ENCODE measurements at regions not wholly inside any gene's neighbourhood (a gene's known extent, or its start where the extent isn't known, plus 50 kb on each side); places are given as distances from the start of the nearest gene placed in this dataset.
"Not testable (repeated sequence)": the region's sequence is repeated elsewhere in the genome, so short reads cannot be mapped to it uniquely, and the experiment has no call there.

GRCh38 chr4:108415389-108415788, 205.0 kb upstream of the RPL34 start:
- H3K9me3 ChIP-seq: no peaks in the 10 kb centered on the region
- H3K27me3 ChIP-seq: no peaks in the 10 kb centered on the region
- TF ChIP-seq POLR2AphosphoS5 (IDR thresholded peaks at IDR 0.05) (no peak), POLR2A (IDR thresholded peaks at IDR 0.05) (no peak), EP300 (IDR thresholded peaks at IDR 0.05) (no peak)
- TF ChIP-seq, protein P1, sequence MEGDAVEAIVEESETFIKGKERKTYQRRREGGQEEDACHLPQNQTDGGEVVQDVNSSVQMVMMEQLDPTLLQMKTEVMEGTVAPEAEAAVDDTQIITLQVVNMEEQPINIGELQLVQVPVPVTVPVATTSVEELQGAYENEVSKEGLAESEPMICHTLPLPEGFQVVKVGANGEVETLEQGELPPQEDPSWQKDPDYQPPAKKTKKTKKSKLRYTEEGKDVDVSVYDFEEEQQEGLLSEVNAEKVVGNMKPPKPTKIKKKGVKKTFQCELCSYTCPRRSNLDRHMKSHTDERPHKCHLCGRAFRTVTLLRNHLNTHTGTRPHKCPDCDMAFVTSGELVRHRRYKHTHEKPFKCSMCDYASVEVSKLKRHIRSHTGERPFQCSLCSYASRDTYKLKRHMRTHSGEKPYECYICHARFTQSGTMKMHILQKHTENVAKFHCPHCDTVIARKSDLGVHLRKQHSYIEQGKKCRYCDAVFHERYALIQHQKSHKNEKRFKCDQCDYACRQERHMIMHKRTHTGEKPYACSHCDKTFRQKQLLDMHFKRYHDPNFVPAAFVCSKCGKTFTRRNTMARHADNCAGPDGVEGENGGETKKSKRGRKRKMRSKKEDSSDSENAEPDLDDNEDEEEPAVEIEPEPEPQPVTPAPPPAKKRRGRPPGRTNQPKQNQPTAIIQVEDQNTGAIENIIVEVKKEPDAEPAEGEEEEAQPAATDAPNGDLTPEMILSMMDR (IDR thresholded peaks at IDR 0.05): no peak
- 95 to 97% methylated on average over 7 of the region's 7 CpGs for WGBS, 2 donors
- no peaks in the 10 kb centered on the region for H3K4me1 ChIP-seq
- no peak overlapping the region for H3K27ac ChIP-seq
- DNase-seq (no peak), ATAC-seq (ENCODE audit: low FRiP score in 2 of 2) (peak in 1 of 2 donors; percentile 12)
- no peaks in the 10 kb centered on the region for H3K36me3 ChIP-seq
- no peak overlapping the region for H3K4me3 ChIP-seq

- WGBS, 2 donors: 60 to 84% methylated on average over 1 to 2 of the region's 2 CpGs
- Histone ChIP-seq H3K4me1 (no peaks in the 10 kb centered on the region), H3K36me3 (no peaks in the 10 kb centered on the region), H3K9me3 (no peaks in the 10 kb centered on the region), H3K4me3 (no peak overlapping the region), H3K27me3 (no peaks in the 10 kb centered on the region), H3K27ac (no peak overlapping the region)
- DNase-seq: no peak
- ATAC-seq (ENCODE audit: low FRiP score in 2 of 2): no peak
- no peak for TF ChIP-seq POLR2AphosphoS5 (IDR thresholded peaks at IDR 0.05)
- no peak for TF ChIP-seq POLR2A (IDR thresholded peaks at IDR 0.05)
- TF ChIP-seq EP300 (IDR thresholded peaks at IDR 0.05): no peak
- TF ChIP-seq, protein P1 (IDR thresholded peaks at IDR 0.05): no peak
These were observed 208.5 kb upstream of the RPL34 start for GRCh38 chr4:108411836-108412235.

- not testable (repeated sequence) for H3K9me3 ChIP-seq; H3K36me3 ChIP-seq; H3K4me3 ChIP-seq; H3K4me1 ChIP-seq; H3K27me3 ChIP-seq; H3K27ac ChIP-seq; DNase-seq; ATAC-seq (ENCODE audit: low FRiP score in 2 of 2)
- no CpG with 5 or more reads among the region's 36 CpGs for WGBS, 2 donors
These were observed 210.7 kb upstream of the RPL34 start for GRCh38 chr4:108409691-108410090.

- no peaks in the 10 kb centered on the region for H3K27me3 ChIP-seq
- no peaks in the 10 kb centered on the region for H3K4me1 ChIP-seq
- no peak overlapping the region for H3K4me3 ChIP-seq
- ATAC-seq (ENCODE audit: low FRiP score in 2 of 2) (no peak), DNase-seq (no peak)
- WGBS, 2 donors: 88 to 100% methylated on average over 2 of the region's 2 CpGs
- H3K36me3 ChIP-seq: no peaks in the 10 kb centered on the region
- no peaks in the 10 kb centered on the region for H3K9me3 ChIP-seq
- TF ChIP-seq EP300 (IDR thresholded peaks at IDR 0.05) (no peak), POLR2AphosphoS5 (IDR thresholded peaks at IDR 0.05) (no peak), POLR2A (IDR thresholded peaks at IDR 0.05) (no peak)
- TF ChIP-seq, protein P1 (IDR thresholded peaks at IDR 0.05): no peak
- H3K27ac ChIP-seq: no peak overlapping the region
These were observed 214.8 kb upstream of the RPL34 start for GRCh38 chr4:108405586-108405985.

DNA sequence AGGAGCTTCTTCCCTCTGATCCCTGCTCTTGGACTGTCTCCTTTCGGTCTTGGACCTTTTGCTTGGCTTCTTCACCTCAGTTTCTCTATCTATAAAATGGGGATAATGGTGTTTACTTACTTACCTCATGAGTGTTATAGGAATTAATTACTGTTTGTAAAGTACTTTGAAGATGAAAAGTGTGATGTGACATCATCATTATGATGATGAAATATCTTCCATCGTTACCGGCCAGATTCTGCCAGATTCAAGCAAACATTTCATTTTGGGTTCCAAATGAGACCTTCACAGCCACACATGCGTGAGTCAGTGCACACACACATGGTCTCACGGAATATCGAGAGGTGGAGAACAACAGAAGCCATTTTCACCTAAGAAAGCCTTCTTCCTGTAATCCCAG, 220.1 kb upstream of the RPL34 start:
- Histone ChIP-seq H3K4me3 (no peak overlapping the region), H3K9me3 (no peaks in the 10 kb centered on the region), H3K27ac (no peak overlapping the region), H3K27me3 (no peaks in the 10 kb centered on the region), H3K4me1 (no peaks in the 10 kb centered on the region), H3K36me3 (no peaks in the 10 kb centered on the region)
- ATAC-seq (ENCODE audit: low FRiP score in 2 of 2) (no peak), DNase-seq (no peak)
- WGBS, 2 donors: 88 to 95% methylated on average over 6 of the region's 6 CpGs
- no peak for TF ChIP-seq POLR2A (IDR thresholded peaks at IDR 0.05)
- TF ChIP-seq, protein P1 (IDR thresholded peaks at IDR 0.05): no peak
- no peak for TF ChIP-seq EP300 (IDR thresholded peaks at IDR 0.05)
- TF ChIP-seq POLR2AphosphoS5 (IDR thresholded peaks at IDR 0.05): no peak
